Right lobe of liver (tissue), 6 donors: ENCODE measurements at regions not wholly inside any gene's neighbourhood (a gene's known extent, or its start where the extent isn't known, plus 50 kb on each side); places are given as distances from the start of the nearest gene placed in this dataset.

ENCODE experiments used
- ATAC-seq, 4 donors: fragments of 200-7000 bp; cut with Tn5 transposase; one replicate each; pipeline ENCODE4 v1.9.1; 2020; ENCODE audit warnings: mild to moderate bottlenecking in 4 of 4, moderate library complexity in 4 of 4
- DNase-seq, 3 donors: peaks; one replicate each; pipeline ENCODE4 v3.0.0-alpha.2; 2020
- H3K27ac ChIP-seq, 3 donors: fragments of 200-600 bp; one replicate each; pipeline ENCODE4 v1.8.0; 2022
- H3K27me3 ChIP-seq, 2 donors: fragments of 200-600 bp; one replicate each; pipeline ENCODE4 v1.8.0; 2022
- H3K36me3 ChIP-seq, 4 donors: fragments of 200-600 bp; sonication (generic) in 1 of 4; one replicate each; pipeline versions ENCODE4 v1.5.1 to v1.8.0; 2017 to 2022; ENCODE audit warnings: control low read depth in 1 of 4
- H3K4me1 ChIP-seq, 4 donors: fragments of 200-600 bp; sonication (generic) in 1 of 4; one replicate each; pipeline versions ENCODE4 v1.5.1 to v1.8.0; 2017 to 2022; ENCODE audit warnings: control low read depth in 1 of 4
- H3K4me3 ChIP-seq, 3 donors: fragments of 200-600 bp; one replicate each; pipeline ENCODE4 v1.8.0; 2022
- H3K9me3 ChIP-seq, 4 donors: fragments of 200-600 bp; sonication (generic) in 1 of 4; one replicate each; pipeline versions ENCODE4 v1.5.1 to v1.8.0; 2017 to 2022; ENCODE audit warnings: control low read depth in 1 of 4
- POLR2A ChIP-seq: fragments of 450-650 bp; IDR thresholded peaks from one replicate; pipeline ENCODE4 v1.6.1; 2017; ENCODE audit warnings: antibody characterized with exemption, mild to moderate bottlenecking
- WGBS: methylation state at CpG from one replicate; pipeline ENCODE4 v1.1.6; 2018; ENCODE audit warnings: low coverage, low lambda C conversion rate; ENCODE audit not compliant: insufficient coverage; ENCODE audit errors: missing lambda C conversion rate; 5-methylcytosine and 5-hydroxymethylcytosine counted together
- intact Hi-C, 2 donors: fragments of 100-400 bp; cut with DNase I; formaldehyde crosslinking; loops; one replicate each; pipeline versions ENCODE4 v1.11.2 to v1.14.1; 2022
- TF ChIP-seq, protein P1 (sequence below), 4 donors: fragments of 200-600 bp in 3 of 4; fragments of 450-650 bp in 1 of 4; IDR thresholded peaks; one replicate each; pipeline versions ENCODE4 v1.5.1 to v1.8.0; 2016 to 2022; ENCODE audit warnings: antibody characterized with exemption in 4 of 4, mild to moderate bottlenecking in 2 of 4
- donor health status: DM: no; HTN: yes; CAD: no.
- donor health status: DM: no; HTN: no; CAD: no.
- donor health status: DM: no; HTN: no; CAD: no.
- donor health status: DM: no; HTN: yes; CAD: no.
- donor health status: DM: no; HTN: yes; CAD: no.

DNA sequence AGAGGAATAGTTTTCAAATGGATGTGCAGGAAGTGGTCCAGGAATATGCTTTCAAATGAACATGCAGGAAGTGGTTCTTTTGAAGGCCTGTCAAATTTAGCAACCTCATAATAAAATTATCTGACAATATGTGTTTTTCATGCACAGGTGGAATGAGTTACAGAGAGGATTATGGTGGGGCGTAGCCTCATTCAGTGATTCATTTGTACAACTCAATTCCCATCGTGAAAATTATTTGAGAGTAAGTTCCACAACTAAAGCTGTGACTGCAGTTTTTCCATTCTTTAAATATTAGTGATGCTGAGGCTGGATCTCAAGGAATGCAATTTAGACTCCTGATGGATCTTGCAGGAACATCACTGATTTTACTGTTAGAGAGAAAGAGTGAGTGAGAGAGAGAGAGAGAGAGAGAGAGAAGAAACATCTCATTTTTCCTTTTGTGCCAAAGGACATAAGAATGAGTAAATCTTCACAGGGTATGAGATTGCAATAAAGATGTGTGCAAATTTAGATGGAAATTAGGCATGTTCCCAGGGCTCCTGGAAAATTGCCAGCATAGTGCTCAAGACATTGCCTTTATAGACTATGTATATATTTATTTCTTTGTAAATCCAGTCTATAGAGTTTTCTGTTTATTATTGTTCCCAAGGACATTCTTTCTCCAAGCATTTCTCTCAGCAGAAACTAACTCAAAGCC is 394.9 kb upstream of the ZEB2 start:
- Histone ChIP-seq H3K4me1 (no peaks in the 10 kb centered on the region), H3K9me3 (peaks cover 0 to 3% (median 0%) of the 10 kb centered on the region in 4 donors), H3K27me3 (no peaks in the 10 kb centered on the region), H3K27ac (no peak overlapping the region), H3K36me3 (no peaks in the 10 kb centered on the region), H3K4me3 (no peak overlapping the region)
- 56% methylated on average over 2 of the region's 2 CpGs for WGBS
- ATAC-seq (no peak), DNase-seq (no peak)
- TF ChIP-seq, protein P1, sequence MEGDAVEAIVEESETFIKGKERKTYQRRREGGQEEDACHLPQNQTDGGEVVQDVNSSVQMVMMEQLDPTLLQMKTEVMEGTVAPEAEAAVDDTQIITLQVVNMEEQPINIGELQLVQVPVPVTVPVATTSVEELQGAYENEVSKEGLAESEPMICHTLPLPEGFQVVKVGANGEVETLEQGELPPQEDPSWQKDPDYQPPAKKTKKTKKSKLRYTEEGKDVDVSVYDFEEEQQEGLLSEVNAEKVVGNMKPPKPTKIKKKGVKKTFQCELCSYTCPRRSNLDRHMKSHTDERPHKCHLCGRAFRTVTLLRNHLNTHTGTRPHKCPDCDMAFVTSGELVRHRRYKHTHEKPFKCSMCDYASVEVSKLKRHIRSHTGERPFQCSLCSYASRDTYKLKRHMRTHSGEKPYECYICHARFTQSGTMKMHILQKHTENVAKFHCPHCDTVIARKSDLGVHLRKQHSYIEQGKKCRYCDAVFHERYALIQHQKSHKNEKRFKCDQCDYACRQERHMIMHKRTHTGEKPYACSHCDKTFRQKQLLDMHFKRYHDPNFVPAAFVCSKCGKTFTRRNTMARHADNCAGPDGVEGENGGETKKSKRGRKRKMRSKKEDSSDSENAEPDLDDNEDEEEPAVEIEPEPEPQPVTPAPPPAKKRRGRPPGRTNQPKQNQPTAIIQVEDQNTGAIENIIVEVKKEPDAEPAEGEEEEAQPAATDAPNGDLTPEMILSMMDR (IDR thresholded peaks at IDR 0.05) = no peak
- TF ChIP-seq POLR2A = no peak
- intact Hi-C loops = no loop called here

DNA sequence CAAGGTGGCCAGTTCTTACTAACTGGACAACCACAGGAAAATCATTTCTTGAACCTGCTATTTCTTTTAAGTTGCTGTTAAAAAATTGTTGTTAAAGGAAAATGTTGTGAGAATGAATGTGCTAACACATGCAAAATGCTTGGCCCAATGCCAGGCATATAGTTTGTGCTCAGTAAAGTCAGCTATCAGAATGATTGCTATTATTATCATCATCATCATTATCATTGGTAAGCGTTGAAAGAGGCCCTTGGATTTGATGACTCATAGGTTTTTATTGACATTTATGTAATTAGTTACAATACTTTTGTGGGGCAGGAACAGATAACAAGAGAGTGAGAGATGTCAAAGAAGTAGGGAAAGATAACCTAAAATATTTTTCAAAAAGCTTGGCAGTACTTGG is 394.2 kb upstream of the ZEB2 start:
- Histone ChIP-seq H3K9me3 (peaks cover 0 to 3% (median 0%) of the 10 kb centered on the region in 4 donors), H3K4me3 (no peak overlapping the region), H3K36me3 (no peaks in the 10 kb centered on the region), H3K4me1 (no peaks in the 10 kb centered on the region), H3K27ac (no peak overlapping the region), H3K27me3 (no peaks in the 10 kb centered on the region)
- 33% methylated on average over 1 of the region's 1 CpG for WGBS
- no peak for TF ChIP-seq POLR2A
- TF ChIP-seq, protein P1 (IDR thresholded peaks at IDR 0.05) = no peak
- DNase-seq (no peak), ATAC-seq (no peak)
- intact Hi-C loops = no loop called here

DNA sequence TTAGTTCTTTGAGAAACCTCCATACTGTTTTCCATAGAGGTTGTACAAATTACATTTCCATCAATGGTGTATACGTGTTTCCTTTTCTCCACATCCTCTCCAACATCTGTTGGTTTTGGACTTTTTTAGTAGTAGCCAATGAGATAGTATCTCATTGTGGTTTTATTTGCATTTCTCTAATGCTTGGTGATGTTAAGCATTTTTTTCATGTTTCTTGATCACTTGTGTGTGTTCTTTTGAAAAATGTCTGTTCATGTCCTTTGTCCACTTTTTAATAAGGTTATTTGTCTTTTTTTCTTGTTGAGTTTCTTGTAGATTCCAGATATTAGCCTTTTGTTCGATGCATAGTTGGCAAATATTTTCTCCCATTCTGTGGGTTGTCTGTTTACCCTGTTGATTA is 392.3 kb upstream of the ZEB2 start:
- Histone ChIP-seq H3K36me3 (no peaks in the 10 kb centered on the region), H3K4me3 (no peak overlapping the region), H3K9me3 (no peaks in the 10 kb centered on the region), H3K27me3 (no peaks in the 10 kb centered on the region), H3K27ac (no peak overlapping the region), H3K4me1 (no peaks in the 10 kb centered on the region)
- DNase-seq (no peak), ATAC-seq (no peak)
- WGBS = 57% methylated on average over 2 of the region's 2 CpGs
- intact Hi-C loops = no loop called here
- TF ChIP-seq, protein P1 (IDR thresholded peaks at IDR 0.05) = no peak
- TF ChIP-seq POLR2A = no peak

DNA sequence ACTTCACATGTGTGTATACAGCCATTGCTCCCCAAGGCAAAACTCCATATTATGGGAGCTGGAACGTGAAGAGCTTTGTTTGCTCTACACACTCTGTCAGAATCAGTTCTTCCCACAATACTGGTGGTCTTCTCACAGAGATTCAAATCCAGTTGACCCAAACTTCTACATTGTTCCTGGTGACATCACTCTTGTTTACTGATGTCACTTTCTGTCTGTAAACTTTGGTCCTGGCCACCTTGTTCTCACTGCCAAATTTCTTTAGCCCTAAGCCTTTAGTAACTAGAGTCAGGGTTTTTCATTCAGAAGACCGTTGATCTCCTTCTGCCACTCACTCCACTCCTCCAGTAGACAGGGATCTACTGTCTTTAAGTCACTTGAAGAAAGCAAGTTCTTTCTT is 386.0 kb upstream of the ZEB2 start:
- ATAC-seq (no peak), DNase-seq (no peak)
- intact Hi-C loops = no loop called here
- H3K27me3 ChIP-seq = no peaks in the 10 kb centered on the region
- 58% methylated on average over 2 of the region's 2 CpGs for WGBS
- H3K27ac ChIP-seq = no peak overlapping the region
- H3K4me1 ChIP-seq = no peaks in the 10 kb centered on the region
- H3K4me3 ChIP-seq = no peak overlapping the region
- TF ChIP-seq POLR2A = no peak
- TF ChIP-seq, protein P1 (IDR thresholded peaks at IDR 0.05) = no peak
- H3K36me3 ChIP-seq = no peaks in the 10 kb centered on the region
- no peaks in the 10 kb centered on the region for H3K9me3 ChIP-seq
